ENCODE measurements at regions not wholly inside any gene's neighbourhood (a gene's known extent, or its start where the extent isn't known, plus 50 kb on each side); places are given as distances from the start of the nearest gene placed in this dataset.

GRCh38 chr7:25727876-25728275 is 424.1 kb upstream of the NFE2L3 start:
- Histone ChIP-seq H3K27me3 (ENCODE audit: insufficient read depth, low read length, poor library complexity) (peaks cover 18% of the 10 kb centered on the region), H3K4me1 (ENCODE audit: insufficient read depth, low read length) (no peaks in the 10 kb centered on the region), H3K4me2 (ENCODE audit: insufficient read depth, low read length) (no peak overlapping the region), H4K20me1 (ENCODE audit: insufficient read depth, low read length) (no peaks in the 10 kb centered on the region; the same call in 1 of the 2 replicates), H3K9ac (ENCODE audit: low read depth, low read length) (no peak overlapping the region), H2AFZ (ENCODE audit: low read depth, low read length) (no peak overlapping the region), H3K27ac (ENCODE audit: low read length) (no peak overlapping the region), H3K36me3 (ENCODE audit: insufficient read depth, low read length) (no peaks in the 10 kb centered on the region), H3K9me3 (ENCODE audit: insufficient read depth, low read length, severe bottlenecking) (no peaks in the 10 kb centered on the region), H3K79me2 (ENCODE audit: insufficient read depth, low read length) (no peaks in the 10 kb centered on the region), H3K4me3 (ENCODE audit: low read depth in 1 of 2, low read length in 2 of 2) (no peak overlapping the region)
- ATAC-seq (ENCODE audit: insufficient read depth, low read depth) (no peak), DNase-seq (no peak)
- TF ChIP-seq EZH2 (IDR thresholded peaks at IDR 0.05; ENCODE audit: borderline replicate concordance, low read depth, low read length, severe bottlenecking), result no peak
- TF ChIP-seq, protein P1, sequence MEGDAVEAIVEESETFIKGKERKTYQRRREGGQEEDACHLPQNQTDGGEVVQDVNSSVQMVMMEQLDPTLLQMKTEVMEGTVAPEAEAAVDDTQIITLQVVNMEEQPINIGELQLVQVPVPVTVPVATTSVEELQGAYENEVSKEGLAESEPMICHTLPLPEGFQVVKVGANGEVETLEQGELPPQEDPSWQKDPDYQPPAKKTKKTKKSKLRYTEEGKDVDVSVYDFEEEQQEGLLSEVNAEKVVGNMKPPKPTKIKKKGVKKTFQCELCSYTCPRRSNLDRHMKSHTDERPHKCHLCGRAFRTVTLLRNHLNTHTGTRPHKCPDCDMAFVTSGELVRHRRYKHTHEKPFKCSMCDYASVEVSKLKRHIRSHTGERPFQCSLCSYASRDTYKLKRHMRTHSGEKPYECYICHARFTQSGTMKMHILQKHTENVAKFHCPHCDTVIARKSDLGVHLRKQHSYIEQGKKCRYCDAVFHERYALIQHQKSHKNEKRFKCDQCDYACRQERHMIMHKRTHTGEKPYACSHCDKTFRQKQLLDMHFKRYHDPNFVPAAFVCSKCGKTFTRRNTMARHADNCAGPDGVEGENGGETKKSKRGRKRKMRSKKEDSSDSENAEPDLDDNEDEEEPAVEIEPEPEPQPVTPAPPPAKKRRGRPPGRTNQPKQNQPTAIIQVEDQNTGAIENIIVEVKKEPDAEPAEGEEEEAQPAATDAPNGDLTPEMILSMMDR (IDR thresholded peaks at IDR 0.05; ENCODE audit: borderline replicate concordance, extremely low read depth, low read length, poor library complexity, severe bottlenecking), result no peak

GRCh38 chr7:25731068-25731845 is 420.7 kb upstream of the NFE2L3 start:
- H3K4me2 ChIP-seq (ENCODE audit: insufficient read depth, low read length), result no peak overlapping the region
- no peaks in the 10 kb centered on the region for H3K9me3 ChIP-seq (ENCODE audit: insufficient read depth, low read length, severe bottlenecking)
- H3K27ac ChIP-seq (ENCODE audit: low read length), result no peak overlapping the region
- H4K20me1 ChIP-seq (ENCODE audit: insufficient read depth, low read length), result no peaks in the 10 kb centered on the region
- TF ChIP-seq, protein P1 (IDR thresholded peaks at IDR 0.05; ENCODE audit: borderline replicate concordance, extremely low read depth, low read length, poor library complexity, severe bottlenecking), result no peak
- TF ChIP-seq EZH2 (IDR thresholded peaks at IDR 0.05; ENCODE audit: borderline replicate concordance, low read depth, low read length, severe bottlenecking), result no peak
- H2AFZ ChIP-seq (ENCODE audit: low read depth, low read length), result no peak overlapping the region
- no peak overlapping the region for H3K4me3 ChIP-seq (ENCODE audit: low read depth in 1 of 2, low read length in 2 of 2)
- H3K79me2 ChIP-seq (ENCODE audit: insufficient read depth, low read length), result no peaks in the 10 kb centered on the region
- no peak for ATAC-seq (ENCODE audit: insufficient read depth, low read depth)
- DNase-seq, result no peak
- H3K27me3 ChIP-seq (ENCODE audit: insufficient read depth, low read length, poor library complexity), result peaks cover 9% of the 10 kb centered on the region
- no peak overlapping the region for H3K9ac ChIP-seq (ENCODE audit: low read depth, low read length)
- H3K36me3 ChIP-seq (ENCODE audit: insufficient read depth, low read length), result no peaks in the 10 kb centered on the region
- H3K4me1 ChIP-seq (ENCODE audit: insufficient read depth, low read length), result no peaks in the 10 kb centered on the region

DNA sequence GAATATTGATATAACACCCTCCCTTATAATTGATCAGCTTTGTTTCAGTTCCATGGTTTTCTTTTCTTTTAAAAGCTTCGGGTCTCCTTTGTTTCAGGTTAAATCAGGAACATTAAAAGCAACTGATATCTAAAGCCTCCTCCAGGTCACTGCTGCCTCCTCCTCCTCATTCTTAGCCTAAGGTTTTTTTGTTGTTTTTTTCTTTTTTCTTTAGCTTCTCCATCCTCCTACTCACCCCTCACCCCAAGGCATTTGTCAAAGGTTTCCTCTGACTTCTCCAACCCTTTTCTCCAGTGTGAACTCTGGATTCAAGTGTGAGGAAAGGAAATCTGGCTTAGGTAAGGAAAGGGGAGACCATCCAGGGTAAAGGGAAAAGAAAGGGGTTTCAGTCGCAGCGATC is 420.2 kb upstream of the NFE2L3 start:
- Histone ChIP-seq H3K79me2 (ENCODE audit: insufficient read depth, low read length) (no peaks in the 10 kb centered on the region), H3K27ac (ENCODE audit: low read length) (no peak overlapping the region), H2AFZ (ENCODE audit: low read depth, low read length) (no peak overlapping the region), H4K20me1 (ENCODE audit: insufficient read depth, low read length) (no peaks in the 10 kb centered on the region), H3K4me1 (ENCODE audit: insufficient read depth, low read length) (no peaks in the 10 kb centered on the region), H3K36me3 (ENCODE audit: insufficient read depth, low read length) (no peaks in the 10 kb centered on the region), H3K9me3 (ENCODE audit: insufficient read depth, low read length, severe bottlenecking) (no peaks in the 10 kb centered on the region), H3K4me3 (ENCODE audit: low read depth in 1 of 2, low read length in 2 of 2) (no peak overlapping the region), H3K27me3 (ENCODE audit: insufficient read depth, low read length, poor library complexity) (peaks cover 5% of the 10 kb centered on the region), H3K9ac (ENCODE audit: low read depth, low read length) (no peak overlapping the region), H3K4me2 (ENCODE audit: insufficient read depth, low read length) (no peak overlapping the region)
- TF ChIP-seq EZH2 (IDR thresholded peaks at IDR 0.05; ENCODE audit: borderline replicate concordance, low read depth, low read length, severe bottlenecking), result no peak
- TF ChIP-seq, protein P1 (IDR thresholded peaks at IDR 0.05; ENCODE audit: borderline replicate concordance, extremely low read depth, low read length, poor library complexity, severe bottlenecking), result no peak
- no peak for ATAC-seq (ENCODE audit: insufficient read depth, low read depth)
- DNase-seq, result no peak
